Cerebellar cortex (tissue), 1 donor: ENCODE measurements at regions not wholly inside any gene's neighbourhood (a gene's known extent, or its start where the extent isn't known, plus 50 kb on each side); places are given as distances from the start of the nearest gene placed in this dataset.

Experiments
- DNase-seq: peaks from one replicate; pipeline ENCODE4 v3.0.0-alpha.2; 2015; ENCODE audit warnings: low spot score

DNA sequence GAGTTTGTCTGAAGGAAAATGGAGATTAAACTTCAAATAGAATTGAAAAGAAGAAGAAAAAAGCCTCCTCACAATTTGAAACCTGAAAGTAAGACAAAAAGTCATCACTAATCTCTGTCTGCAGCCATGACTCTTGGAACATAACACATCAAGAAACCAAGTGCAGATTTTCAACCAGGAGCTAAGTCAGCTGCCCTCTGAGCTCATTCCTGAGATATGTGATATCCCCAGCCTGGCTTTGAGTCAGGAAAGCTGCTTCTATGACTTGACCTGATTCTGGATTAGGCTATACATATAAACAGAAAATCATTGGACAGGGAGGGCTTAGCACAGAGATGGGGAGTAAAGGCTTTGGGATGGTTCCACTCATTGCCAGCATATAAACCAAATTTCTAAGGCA, 891.4 kb downstream of the TFAP2A start:
- no peak for DNase-seq

DNA sequence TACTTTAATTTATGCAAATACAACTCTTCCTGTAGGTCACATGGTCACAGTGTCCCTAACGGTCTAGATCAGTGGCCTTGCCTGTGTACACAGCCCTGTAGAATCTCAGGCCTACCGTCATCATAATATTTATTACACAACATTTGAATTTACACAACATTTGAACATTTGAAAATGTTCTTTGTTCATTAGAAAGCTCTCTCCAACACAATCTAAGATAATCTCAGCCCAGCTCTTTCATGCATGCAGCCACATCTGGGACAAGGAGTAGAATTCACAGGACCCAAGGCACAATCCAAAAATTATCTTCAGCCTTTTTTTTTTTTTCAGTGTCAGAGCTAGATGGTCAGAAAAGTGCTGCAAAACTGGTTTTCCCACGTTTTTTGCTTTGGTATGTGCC, 892.8 kb downstream of the TFAP2A start:
- DNase-seq: no peak

DNA sequence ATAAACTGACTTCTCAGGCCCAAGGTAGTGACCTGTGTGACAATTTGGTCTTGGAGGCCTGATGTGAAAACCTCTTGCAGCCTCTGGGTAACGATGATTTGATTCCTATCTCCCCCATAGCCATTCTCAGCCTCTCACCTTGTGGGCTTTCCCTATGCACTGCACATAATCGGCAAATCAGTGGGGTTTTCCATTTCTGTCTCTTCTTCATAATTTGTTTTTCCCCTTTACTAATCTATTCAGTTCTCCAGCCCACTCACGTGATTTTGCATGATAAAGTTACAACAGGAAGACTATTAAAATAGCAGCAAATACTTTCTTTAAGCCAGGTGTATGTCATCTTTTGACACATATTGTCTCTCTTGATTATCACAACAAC, 893.7 kb downstream of the TFAP2A start:
- no peak for DNase-seq

DNA sequence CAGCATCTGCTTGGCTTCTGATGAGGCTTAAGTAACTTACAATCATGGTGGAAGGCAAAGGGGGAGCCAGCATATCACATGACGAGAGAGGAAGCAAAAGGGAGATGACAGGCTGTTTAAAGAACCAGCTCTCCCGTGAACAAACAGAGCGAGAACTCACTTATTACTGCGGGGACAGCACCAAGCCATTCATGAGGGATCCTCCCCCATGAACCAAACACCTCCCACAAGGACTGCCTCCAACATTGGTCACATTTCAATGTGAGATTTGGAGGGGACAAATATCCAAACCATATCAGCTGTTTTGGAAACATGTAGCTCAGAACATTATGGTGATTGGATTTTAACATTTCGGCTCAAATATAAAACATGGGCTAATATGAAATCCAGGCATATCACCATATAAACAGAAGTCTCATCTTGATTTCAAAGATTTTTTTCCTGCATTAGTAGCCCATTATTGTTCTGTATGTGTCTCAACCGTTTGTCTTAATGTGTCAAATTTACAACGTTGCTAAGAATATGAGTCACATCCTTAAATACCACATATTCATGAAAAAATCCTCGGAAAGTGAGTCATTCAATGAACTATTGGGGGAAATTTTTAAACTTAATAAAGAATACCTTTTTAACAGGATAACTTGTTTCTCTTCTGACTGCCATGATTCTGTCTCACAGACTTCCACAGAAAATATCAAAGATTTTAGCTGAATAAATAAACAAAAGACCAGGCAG, 894.3 kb downstream of the TFAP2A start:
- no peak for DNase-seq

DNA sequence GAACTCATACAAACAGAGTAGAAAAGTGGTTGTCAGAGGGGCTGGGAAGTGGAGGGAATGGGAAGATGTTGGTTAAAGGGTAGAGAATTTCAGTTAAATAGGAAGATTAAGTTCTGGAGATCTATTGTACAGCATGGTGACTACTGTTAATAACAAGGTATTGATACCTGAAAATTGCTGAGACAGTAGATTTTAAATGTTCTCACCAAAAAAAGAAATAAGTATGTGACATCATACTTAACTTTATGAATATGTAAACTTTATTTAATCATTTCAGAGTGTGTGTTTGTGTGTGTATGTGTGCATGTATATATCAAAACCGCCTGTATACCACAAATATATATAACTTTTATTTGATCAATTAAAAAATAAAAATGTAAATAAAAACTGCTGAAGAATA, 896.4 kb downstream of the TFAP2A start:
- no peak for DNase-seq

DNA sequence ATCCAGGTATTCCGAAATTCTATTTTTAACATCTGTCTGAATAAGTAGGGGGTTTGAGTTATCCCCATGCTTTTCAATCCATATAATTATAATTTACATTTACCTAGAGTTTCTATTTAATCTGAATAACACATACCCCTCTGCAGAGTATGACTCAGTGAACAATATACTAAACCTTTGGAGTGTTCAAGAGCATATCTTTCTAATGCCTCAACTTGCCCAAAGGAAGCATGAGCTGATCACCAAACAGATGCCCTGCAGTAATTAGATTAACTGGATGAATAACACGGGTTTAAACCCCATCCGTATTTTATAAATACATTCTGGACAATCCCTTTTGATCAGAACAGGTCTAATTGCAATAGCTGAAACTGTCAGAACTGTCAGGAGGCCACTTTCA, 897.1 kb downstream of the TFAP2A start:
- DNase-seq: no peak

DNA sequence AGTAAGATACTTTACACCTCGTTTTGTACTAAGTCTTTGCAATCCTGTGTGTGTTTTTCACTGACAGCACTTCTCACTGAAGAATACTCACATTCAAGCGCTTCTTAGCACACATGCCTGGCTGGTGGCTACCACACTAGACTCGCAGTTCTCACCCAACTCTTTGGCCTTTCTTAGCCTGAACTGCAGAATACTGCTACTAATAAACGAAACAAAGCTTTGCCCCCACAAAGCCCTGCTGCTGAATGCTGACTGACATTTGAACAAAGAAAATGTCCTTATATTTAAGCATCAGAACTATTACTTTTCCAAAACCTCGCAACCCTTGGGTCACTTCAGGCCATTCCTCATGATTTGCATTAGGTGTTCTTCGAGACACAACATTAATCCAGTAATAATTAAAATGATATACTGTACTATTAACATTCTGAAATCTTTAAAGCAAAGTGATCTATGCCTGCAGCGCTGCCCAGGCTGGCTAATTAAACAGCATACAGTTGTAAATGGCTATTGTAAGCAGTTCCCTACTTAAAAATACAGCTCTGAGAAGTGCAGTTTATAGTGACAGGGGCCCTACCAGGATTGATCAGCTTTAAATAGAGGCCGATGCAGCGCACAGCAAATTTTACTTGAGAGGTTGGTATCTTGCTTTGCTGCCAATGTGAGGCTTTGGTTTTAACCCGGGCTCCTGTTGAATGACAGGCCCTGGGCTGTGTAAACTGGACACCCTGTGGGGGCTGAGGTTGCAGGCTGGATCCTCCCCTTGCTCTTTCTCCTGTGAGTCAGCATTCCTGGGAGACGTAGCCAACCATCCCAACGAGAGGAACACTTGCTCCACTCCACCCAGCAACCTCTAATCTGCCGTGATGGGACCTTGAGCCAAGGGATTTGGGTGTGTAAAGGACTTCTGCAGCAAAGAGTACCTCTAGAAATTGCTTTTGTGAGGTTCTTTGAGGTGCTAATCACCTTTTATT, 899.0 kb downstream of the TFAP2A start:
- DNase-seq: no peak

DNA sequence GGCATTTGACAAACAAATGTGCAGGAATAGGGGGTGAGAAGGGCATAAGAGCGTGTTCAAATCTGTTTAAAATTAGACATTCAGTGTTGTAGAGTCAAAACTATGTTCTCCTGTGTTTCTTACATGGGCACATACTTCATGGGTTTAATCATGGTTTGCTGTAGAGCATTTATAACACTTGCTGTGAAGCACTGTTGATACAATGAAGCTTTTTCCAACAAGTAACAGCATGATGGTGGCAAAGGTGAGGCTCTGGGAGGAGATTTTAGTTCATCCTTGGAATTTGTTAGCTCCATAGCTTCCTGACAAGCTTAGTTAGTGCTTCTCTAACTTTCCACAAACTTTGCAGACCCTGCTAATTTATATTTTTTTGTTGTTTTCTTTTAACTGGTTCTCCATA, 900.7 kb downstream of the TFAP2A start:
- no peak for DNase-seq

DNA sequence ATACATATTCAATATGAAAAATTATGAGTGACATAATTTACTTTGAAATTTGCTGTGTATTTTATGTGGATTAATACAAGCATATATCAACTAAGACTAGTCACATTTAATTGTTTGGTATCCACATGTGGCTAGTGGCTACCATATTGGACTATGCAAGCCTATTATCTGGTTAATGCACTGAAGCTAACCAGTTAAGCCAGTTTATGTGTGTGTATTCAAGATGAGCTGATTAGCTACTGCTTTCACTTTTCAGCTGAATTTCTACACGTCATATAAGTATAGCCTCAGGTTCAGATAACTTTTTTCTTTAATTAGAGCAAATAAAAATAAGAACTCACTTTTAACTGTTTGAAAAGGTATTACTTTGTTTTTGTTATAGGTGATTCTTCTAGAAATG, 903.7 kb downstream of the TFAP2A start:
- DNase-seq: no peak

DNA sequence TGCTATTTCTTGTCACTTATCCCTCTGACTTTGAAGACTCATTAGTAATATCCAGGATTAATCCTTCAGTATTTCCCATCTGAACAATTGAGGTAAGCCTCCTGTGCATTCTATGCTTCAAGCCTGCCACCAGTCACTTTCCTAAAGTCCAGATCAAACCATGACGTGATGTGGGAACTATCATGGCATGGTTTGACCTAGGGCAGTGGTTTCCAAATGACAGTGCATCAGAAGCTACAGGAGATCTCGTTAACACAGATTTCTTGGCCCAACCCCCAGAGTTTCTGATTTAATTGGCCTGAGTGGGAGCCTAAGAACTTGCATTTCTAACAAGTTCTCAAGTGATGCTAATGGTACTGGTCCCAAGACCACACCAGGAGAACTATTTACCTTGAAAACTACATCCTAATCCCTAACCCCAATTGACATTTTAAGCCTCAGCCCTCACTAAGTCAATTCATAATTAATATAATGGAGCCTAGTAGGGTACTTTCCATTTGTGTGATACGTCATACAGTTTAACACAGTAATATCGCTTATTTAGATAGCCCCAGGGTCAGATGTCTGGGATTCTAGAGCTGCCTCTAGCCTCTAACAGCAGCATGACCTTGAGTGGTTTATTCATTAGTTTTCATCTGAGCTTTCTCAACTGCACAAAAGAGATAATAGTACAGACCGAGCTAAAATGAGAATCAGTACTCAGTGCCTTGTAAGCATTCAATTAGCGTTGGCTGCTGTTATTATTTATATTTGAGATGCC, 907.6 kb downstream of the TFAP2A start:
- no peak for DNase-seq

DNA sequence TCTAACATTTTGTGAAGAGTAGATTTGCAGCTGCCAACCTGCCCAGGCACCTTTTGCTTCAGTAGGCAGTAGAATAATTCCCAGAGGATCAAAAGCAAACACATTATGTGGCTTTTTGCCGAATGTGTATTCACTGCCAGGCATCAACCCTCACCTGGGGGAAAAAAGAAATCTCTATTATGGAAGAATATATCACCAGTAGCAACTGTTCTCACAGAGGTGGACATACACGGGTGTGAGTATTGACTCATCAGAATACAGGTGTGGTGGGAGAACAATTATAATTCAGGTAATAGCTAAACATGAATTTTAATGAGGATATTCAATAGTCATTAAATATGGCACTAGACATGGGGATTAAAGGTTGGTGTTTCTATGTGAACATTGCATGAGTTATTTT, 910.7 kb downstream of the TFAP2A start:
- no peak for DNase-seq

DNA sequence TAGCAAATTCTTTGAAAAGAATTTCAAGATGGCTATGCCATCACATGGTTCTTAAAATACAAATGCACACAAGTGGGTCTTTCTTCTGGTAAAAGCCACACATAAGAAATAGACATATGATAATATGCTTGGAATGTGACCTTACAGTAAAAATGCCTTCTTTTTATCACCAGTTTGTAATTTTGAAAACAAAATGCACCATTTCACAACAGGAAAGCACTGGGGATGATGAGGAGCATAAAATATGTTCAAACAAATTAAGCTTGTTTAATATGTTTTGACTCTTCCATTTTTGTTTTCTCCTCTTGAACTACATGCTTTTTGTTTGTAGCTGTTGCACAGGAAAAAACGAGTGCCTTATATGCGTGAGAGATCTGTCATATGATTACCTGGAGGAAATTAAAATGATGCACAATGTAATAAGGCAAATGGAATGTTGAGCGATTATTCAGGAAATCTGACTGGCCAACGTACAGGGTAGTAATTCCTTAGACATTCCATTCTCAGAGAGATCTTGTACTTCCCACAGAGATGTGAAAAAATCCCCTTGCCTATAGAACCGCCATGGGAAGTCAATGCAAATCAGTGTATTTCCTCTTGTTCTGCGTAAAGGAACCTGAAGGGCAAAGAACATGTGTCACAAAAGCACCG, 911.6 kb downstream of the TFAP2A start:
- no peak for DNase-seq

DNA sequence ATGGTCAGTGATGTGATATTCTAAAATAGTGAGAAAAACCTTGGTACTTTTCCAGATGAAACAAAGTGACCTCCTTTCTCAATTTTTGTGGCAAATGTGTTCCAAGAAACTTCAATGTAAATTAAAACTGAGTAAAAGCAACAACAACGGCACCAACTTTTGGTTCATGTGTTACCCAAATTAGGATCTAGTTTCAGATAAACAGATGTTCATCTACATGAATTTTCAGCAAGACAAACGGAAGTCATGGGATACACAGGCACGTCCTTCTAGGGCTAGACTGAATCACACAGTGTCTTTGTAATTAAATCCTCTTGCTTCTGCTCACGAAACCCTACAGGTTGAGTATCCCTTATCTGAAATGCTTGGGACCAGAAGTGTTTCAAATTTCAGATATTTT, 915.2 kb downstream of the TFAP2A start:
- DNase-seq: no peak

DNA sequence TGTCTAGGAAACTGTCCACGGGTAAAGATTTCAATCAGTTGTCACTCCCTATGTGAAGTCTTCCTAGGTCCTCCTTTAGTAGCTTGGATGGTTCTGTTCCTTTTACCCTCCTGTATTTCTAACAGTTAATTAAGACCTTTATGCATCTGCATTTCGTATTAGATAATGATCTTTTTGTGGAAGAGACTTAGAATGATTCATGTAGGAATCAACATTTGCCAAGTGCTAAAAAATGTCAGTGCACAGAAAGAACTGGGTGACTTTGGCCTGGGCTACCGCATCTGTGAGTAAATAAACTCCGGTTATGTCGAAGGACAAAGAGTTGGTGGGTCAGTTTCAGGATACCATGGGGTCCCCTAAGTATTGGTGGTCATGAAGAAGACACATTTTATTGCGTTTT, 918.0 kb downstream of the TFAP2A start:
- no peak for DNase-seq

DNA sequence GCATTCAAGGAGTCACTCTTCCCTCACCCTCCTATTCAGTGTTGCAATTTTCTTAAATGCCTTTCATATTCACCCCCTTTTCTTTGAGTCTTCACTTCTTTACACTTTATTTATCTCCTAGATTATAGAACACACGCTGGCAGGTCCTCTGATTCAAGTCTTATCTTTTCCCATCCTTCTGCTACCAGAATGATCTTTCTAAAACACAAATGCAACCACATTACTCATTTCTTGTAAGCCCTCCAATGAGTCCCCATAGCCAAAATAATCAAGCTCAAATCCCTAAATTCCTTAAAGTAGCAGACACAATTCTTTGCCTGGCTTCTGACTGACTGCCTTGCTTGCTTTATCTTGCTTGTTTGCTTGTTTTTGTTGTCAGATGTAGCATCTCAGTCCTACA, 920.0 kb downstream of the TFAP2A start:
- no peak for DNase-seq

DNA sequence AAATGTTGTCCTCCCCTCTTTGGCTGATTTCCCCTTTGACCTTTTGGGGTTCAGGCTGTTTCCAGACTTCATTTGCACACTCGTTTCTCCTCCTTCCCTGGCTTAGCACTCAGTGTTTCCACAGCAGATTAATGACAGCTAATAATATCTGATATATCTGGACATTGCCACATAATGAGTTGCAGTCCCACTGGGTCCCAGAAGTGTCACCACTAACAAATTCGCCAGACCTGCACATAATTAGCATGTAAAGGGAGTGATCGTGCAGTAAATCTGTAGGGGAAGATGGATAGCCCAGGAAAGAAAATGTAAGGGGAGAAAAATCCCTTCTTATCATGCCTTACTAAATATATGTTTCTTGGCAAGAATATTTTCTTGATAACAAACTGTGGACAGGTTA, 922.1 kb downstream of the TFAP2A start:
- DNase-seq: no peak

DNA sequence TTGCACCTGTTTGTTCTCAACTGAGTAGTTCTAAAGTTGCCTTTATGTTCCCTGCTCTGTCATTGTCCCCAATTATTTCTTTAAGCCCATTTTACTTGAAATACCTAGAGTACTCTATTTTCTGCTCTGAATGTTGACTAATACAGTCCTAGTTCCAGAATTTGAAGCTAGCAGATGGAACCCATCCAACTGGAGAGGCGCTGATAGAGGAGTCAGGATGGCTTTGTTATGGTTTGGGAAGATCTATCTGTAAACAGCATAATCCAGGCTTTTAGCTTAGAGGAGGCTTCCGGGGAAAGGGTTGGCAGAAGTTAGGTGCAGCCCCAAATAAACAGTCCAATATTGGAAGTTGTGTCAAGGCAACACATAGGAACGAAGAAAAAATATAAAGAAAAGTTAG, 927.7 kb downstream of the TFAP2A start:
- no peak for DNase-seq

DNA sequence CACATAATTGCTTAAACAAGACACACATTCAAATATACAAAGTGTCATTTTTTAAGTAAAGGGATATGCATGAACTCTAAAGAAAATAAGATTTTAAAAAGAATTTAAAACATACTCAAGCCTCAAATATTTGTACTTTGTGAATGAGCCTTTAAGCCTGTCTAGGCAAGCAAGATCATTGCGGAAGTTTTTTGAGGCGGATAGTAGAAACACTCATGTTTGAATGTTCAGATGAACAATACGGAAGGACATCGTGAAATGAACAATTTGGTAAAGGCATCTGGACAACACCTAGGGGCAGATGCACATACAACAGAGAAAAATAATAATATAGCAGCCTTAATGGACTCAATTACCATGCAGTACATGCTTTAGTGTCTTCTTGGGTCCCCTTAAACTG, 928.9 kb downstream of the TFAP2A start:
- no peak for DNase-seq

DNA sequence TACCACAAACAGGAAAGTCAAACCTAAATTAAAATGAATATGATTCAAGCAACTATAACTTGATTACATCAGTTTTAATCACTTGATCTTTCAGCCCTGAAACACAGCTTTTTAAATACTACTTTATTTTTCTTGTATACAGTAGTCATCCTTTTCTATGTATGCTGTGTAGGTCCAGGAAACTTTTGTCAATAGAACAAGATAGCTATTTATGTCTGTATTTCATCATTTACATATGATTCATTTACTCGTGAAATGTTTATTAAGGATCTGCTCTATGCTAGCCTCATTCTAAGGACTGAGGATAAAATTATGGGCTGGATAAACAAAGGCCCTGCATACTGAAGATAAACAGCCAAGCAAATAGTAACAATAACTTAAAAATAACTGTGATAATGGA, 930.2 kb downstream of the TFAP2A start:
- DNase-seq: no peak

DNA sequence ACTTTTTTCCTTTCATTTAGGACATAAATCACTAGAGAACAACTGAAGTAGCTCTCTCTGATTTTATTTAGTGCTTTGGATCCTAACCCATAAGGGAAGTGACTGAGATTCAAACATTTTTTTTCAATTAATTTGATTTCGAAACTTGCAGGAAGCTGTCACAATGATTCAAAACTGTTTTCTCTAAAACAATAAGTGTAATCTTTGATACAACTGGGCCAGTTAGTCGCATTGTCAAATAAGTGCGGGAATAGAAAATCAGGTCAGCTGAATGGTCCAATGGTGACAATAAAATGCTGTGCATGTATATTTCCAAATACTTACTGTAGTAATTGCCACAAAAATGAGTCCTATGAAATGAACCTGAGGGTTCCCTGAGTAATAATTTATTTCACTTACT, 930.8 kb downstream of the TFAP2A start:
- no peak for DNase-seq

DNA sequence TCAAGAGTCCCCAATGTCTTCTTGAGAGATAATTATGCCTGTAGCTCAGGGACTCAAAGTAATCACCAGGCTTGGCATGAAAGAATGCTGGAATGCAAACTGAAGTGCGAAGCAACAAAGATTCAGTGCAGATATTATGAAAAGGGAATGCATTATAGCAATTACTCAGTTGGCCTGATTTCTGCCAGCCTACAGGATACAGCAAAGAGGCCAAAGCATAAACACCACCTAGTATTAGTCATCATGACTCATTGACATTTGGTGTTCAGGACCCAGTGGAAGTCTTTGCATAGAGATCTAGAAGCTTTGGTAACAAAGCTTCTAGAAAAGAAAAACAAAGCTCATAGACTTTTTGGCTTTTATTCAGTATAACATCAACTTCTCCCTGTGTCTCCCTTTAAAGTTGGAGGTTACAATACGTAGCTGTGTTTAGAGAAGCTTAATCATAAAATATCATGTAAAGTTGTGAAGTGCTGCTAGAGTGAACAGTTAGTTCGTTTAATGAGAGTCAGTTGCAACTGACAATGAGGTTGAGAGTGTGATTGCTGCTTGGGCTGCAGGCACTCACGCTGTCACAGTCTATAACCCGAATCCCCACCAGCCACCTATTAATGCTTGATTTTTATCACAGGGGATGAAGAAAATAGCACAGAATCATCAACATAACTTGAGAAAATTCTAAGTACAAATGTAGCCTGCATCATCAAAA, 932.7 kb downstream of the TFAP2A start:
- no peak for DNase-seq
